Neural cell (in vitro differentiated cells): ENCODE measurements at regions not wholly inside any gene's neighbourhood (a gene's known extent, or its start where the extent isn't known, plus 50 kb on each side); places are given as distances from the start of the nearest gene placed in this dataset.

Source experiments
- H2AFZ ChIP-seq: fragments of 200-600, 300-800 bp; sonication (generic), shearing (Covaris generic); 2 replicates; pipeline ENCODE4 v1.6.0; 2014; ENCODE audit warnings: low read depth, mild to moderate bottlenecking, antibody characterized with exemption, low read length, moderate library complexity
- H3F3A ChIP-seq: fragments of 200-600 bp; shearing (Covaris generic); 2 replicates; pipeline ENCODE4 v1.6.1; 2016; ENCODE audit warnings: mild to moderate bottlenecking, moderate library complexity, mixed read lengths, antibody characterized with exemption, low read length; ENCODE audit not compliant: insufficient read depth, poor library complexity, severe bottlenecking
- H3K27ac ChIP-seq: fragments of 200-600, 300-800 bp; sonication (generic), shearing (Covaris generic); 2 replicates; pipeline ENCODE4 v1.5.1; 2014; ENCODE audit warnings: mild to moderate bottlenecking, low read length, moderate library complexity
- H3K27me3 ChIP-seq: fragments of 300-800, 200-600 bp; sonication (generic), shearing (Covaris generic); 2 replicates; pipeline ENCODE4 v1.6.0; 2014; ENCODE audit warnings: mild to moderate bottlenecking, low read depth, low read length, moderate library complexity; ENCODE audit not compliant: insufficient read depth
- H3K36me3 ChIP-seq: fragments of 300-800, 200-600 bp; sonication (generic), shearing (Covaris generic); 2 replicates; pipeline ENCODE4 v1.5.1; 2014; ENCODE audit warnings: mild to moderate bottlenecking, antibody characterized with exemption, low read length, moderate library complexity; ENCODE audit not compliant: insufficient read depth
- H3K4me2 ChIP-seq: fragments of 300-800, 200-600 bp; sonication (generic), shearing (Covaris generic); 2 replicates; pipeline ENCODE4 v1.6.0; 2014; ENCODE audit warnings: mild to moderate bottlenecking, low read length
- H3K4me3 ChIP-seq: fragments of 300-800, 200-600 bp; sonication (generic), shearing (Covaris generic); 2 replicates; pipeline ENCODE4 v1.5.1; 2014; ENCODE audit warnings: mild to moderate bottlenecking, low read length, moderate library complexity
- H3K79me2 ChIP-seq: fragments of 200-600 bp; shearing (Covaris generic); replicated peaks from 2 replicates; pipeline ENCODE4 v1.6.0; 2014; ENCODE audit warnings: mild to moderate bottlenecking, low read length, moderate library complexity; ENCODE audit not compliant: insufficient read depth
- H3K9ac ChIP-seq: fragments of 300-800, 200-600 bp; sonication (generic), shearing (Covaris generic); 2 replicates; pipeline ENCODE4 v1.6.1; 2016; ENCODE audit warnings: mild to moderate bottlenecking, low read length, mixed read lengths
- H3K9me2 ChIP-seq: fragments of 200-600 bp; shearing (Covaris generic); 2 replicates; pipeline ENCODE4 v1.6.1; 2016; ENCODE audit warnings: mild to moderate bottlenecking, low read length, mixed read lengths; ENCODE audit not compliant: insufficient read depth
- H3K9me3 ChIP-seq: fragments of 200-600, 300-800 bp; sonication (generic), shearing (Covaris generic); 2 replicates; pipeline ENCODE4 v1.6.1; 2016; ENCODE audit warnings: mild to moderate bottlenecking, mixed run types, low read length, moderate library complexity, mixed read lengths
- H4K20me1 ChIP-seq: fragments of 200-600 bp; shearing (Covaris generic); 2 replicates; pipeline ENCODE4 v1.6.1; 2016; ENCODE audit warnings: mild to moderate bottlenecking, mixed run types; ENCODE audit not compliant: insufficient read depth
- EP300 ChIP-seq: fragments of 450-650 bp; conservative IDR thresholded peaks from 2 replicates; pipeline ENCODE4 v1.6.1; 2014; ENCODE audit warnings: antibody characterized with exemption, mild to moderate bottlenecking, moderate library complexity; ENCODE audit not compliant: poor library complexity, severe bottlenecking
- EZH2 ChIP-seq: fragments of 200-600, 300-800 bp; shearing (Covaris generic), sonication (generic); IDR thresholded peaks from 2 replicates; pipeline ENCODE4 v1.6.1; 2014; ENCODE audit warnings: antibody characterized with exemption, low read length, borderline replicate concordance, mild to moderate bottlenecking; ENCODE audit not compliant: insufficient read depth, poor library complexity, severe bottlenecking
- MXI1 ChIP-seq: fragments of 450-650 bp; conservative IDR thresholded peaks from 2 replicates; pipeline ENCODE4 v1.6.1; 2014; ENCODE audit warnings: antibody characterized with exemption, mild to moderate bottlenecking; ENCODE audit not compliant: poor library complexity, severe bottlenecking
- POLR2AphosphoS5 ChIP-seq: IDR thresholded peaks from 2 replicates; pipeline ENCODE4 v1.6.1; 2012
- RAD21 ChIP-seq: fragments of 450-650 bp; conservative IDR thresholded peaks from 2 replicates; pipeline ENCODE4 v1.6.1; 2014; ENCODE audit warnings: antibody characterized with exemption, mild to moderate bottlenecking, moderate library complexity
- REST ChIP-seq: IDR thresholded peaks from 2 replicates; pipeline ENCODE4 v1.6.1; 2012; ENCODE audit warnings: borderline replicate concordance
- SMC3 ChIP-seq: fragments of 450-650 bp; conservative IDR thresholded peaks from 2 replicates; pipeline ENCODE4 v1.6.1; 2014; ENCODE audit warnings: antibody characterized with exemption, mild to moderate bottlenecking, moderate library complexity; ENCODE audit not compliant: poor library complexity
- TAF1 ChIP-seq: IDR thresholded peaks from 2 replicates; pipeline ENCODE4 v1.6.1; 2012; ENCODE audit warnings: low read depth
- TF ChIP-seq, protein P1 (sequence below): fragments of 450-650 bp; IDR thresholded peaks from 2 replicates; pipeline ENCODE4 v1.5.1; 2014; ENCODE audit warnings: antibody characterized with exemption, mild to moderate bottlenecking, moderate library complexity; ENCODE audit not compliant: poor library complexity, severe bottlenecking

DNA sequence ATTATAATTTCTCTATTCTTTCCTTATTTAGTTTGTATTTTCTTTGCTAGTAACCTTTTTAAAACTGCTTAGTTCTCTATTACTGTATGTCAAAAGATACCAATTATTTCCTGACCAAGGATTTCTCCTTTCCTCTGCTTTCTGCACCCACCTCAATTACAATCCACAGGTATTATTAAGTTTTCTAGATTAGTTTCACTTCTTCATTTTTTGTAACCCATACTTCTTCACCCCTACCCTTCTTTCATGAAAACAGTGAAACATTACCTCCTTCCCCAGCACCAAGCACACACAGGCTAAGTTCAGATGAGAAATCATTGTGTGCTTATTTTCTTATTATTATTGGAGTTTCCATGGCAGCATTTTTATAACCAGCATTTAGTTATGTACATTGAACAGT is 318.5 kb upstream of the MDGA2 start:
- Histone ChIP-seq H3K79me2 (no peaks in the 10 kb centered on the region), H3K9me2 (no peaks in the 10 kb centered on the region), H3K27me3 (no peaks in the 10 kb centered on the region), H3K9ac (no peak overlapping the region), H3K27ac (no peak overlapping the region), H3K9me3 (no peaks in the 10 kb centered on the region), H3K36me3 (no peaks in the 10 kb centered on the region), H4K20me1 (no peaks in the 10 kb centered on the region), H3F3A (no peaks in the 10 kb centered on the region), H2AFZ (no peak overlapping the region), H3K4me3 (no peak overlapping the region), H3K4me2 (no peak overlapping the region)
- TF ChIP-seq SMC3 (no peak), REST (no peak), EP300 (no peak), TAF1 (no peak), EZH2 (no peak), POLR2AphosphoS5 (no peak), RAD21 (no peak), MXI1 (no peak)
- TF ChIP-seq, protein P1, sequence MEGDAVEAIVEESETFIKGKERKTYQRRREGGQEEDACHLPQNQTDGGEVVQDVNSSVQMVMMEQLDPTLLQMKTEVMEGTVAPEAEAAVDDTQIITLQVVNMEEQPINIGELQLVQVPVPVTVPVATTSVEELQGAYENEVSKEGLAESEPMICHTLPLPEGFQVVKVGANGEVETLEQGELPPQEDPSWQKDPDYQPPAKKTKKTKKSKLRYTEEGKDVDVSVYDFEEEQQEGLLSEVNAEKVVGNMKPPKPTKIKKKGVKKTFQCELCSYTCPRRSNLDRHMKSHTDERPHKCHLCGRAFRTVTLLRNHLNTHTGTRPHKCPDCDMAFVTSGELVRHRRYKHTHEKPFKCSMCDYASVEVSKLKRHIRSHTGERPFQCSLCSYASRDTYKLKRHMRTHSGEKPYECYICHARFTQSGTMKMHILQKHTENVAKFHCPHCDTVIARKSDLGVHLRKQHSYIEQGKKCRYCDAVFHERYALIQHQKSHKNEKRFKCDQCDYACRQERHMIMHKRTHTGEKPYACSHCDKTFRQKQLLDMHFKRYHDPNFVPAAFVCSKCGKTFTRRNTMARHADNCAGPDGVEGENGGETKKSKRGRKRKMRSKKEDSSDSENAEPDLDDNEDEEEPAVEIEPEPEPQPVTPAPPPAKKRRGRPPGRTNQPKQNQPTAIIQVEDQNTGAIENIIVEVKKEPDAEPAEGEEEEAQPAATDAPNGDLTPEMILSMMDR: no peak

DNA sequence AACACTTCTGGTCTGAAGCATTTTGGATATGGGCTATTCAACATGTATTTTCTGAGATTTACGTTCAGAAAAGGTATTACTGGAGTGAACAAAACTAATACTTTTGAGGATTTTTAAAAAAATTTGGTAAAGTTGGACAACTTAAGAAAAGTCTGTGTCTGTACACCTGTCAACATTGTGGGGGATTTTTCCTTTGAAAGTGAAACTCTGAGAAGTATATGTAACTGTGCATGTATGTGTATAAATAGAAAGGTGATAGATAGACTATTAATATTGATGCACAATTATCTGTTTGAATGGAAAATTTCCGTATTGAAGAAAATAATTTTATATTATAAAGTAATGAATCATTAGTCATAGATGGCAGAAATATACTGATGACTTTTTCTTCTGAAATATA is 312.8 kb upstream of the MDGA2 start:
- Histone ChIP-seq H3K79me2 (no peaks in the 10 kb centered on the region), H3K9me3 (no peaks in the 10 kb centered on the region), H3K9ac (no peak overlapping the region), H3K27ac (no peak overlapping the region), H3K36me3 (no peaks in the 10 kb centered on the region), H2AFZ (no peak overlapping the region), H3K27me3 (no peaks in the 10 kb centered on the region), H3F3A (no peaks in the 10 kb centered on the region), H4K20me1 (no peaks in the 10 kb centered on the region), H3K4me2 (no peak overlapping the region), H3K9me2 (no peaks in the 10 kb centered on the region), H3K4me3 (no peak overlapping the region)
- TF ChIP-seq REST: no peak
- no peak for TF ChIP-seq EP300
- TF ChIP-seq, protein P1: no peak
- TF ChIP-seq POLR2AphosphoS5: no peak
- no peak for TF ChIP-seq RAD21
- TF ChIP-seq SMC3: no peak
- TF ChIP-seq EZH2: no peak
- no peak for TF ChIP-seq TAF1
- no peak for TF ChIP-seq MXI1
